ELR (cell line): ENCODE measurements at regions not wholly inside any gene's neighbourhood (a gene's known extent, or its start where the extent isn't known, plus 50 kb on each side); places are given as distances from the start of the nearest gene placed in this dataset.
"Not testable (repeated sequence)": the region's sequence is repeated elsewhere in the genome, so short reads cannot be mapped to it uniquely, and the experiment has no call there.

Experiments used
- DNase-seq: peaks from one replicate; pipeline ENCODE4 v3.0.0-alpha.2; 2015; ENCODE audit warnings: low read depth

DNA sequence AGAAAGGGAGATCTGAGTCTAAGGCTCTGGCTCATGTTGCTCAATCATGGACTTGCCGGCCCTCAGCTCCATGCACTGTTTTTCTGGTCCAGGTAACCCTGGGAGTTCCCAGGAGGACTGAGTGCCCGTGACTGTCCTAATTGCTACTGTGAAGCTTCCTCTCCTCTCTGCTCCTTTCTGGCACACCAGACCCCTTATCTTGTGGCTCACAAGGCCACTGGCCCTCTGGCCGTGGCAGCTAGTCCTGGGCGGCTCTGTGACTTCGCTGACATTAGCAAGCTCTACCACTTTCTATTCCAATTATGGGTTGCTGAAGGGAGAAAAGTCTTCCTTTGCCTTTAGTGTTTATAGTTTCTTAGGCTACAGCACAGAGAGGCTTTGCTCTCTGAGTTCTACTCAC is 380.2 kb downstream of the RWDD3 start:
- DNase-seq = no peak

GRCh38 chr1:95615421-95615820 is 381.4 kb downstream of the RWDD3 start:
- no peak for DNase-seq

DNA sequence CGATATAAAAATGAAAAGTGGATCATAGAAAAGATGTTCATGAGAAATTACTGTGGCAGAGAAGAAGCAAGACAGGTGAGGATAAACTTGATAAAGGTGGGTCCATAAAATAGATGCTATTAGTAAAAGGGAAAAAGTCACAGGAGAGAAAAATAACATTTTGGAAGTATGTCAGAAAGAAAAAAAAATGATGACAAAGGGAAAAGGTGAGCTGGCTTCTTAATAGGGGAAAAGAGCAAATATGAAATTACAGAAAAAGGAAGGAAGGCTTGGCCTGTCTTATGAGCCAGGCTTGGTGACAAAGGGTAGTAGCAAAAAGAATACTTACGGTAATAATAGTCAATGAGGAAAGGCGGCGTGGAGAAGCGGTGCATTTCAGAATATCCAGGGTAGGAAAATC is 386.1 kb downstream of the RWDD3 start:
- DNase-seq = no peak

DNA sequence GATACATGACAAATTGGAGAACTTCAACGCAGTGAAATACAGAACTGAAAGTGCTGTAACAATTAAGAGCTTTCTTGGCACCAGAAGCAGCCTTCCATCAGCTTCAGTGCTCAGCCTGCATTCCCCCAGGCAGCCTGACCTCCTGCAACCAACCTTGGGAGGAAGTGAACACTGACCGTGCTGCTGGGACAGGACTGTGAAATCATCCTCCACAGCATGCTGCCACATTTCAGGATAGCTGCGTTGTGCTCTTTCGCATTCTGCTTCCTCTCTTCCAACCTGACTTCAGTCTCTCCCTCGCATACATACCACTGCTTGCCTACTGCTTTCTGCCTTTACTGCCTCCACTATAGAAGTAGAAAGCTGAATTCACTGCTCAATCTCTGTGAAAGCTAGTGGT is 388.6 kb downstream of the RWDD3 start:
- DNase-seq = no peak

GRCh38 chr1:95625224-95625623 is 391.2 kb downstream of the RWDD3 start:
- DNase-seq = no peak

DNA sequence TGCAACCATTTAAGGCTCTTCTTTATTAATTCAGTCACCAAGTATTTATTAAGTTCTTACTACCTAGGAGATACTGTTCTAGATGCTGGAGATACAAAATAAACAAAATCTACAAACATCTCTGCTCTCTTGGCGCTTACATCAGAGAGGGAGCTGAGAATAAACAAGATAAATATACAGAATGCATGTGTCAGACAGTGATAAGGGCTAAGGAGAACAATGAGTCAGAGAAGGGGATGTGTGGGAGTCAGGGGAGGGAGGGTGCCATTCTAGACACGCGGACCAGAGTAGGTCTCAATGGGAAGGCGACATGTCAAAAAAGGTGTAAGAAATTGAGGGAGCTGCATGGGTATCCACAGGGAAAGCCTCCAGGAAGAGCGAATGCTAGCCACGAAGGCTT is 393.2 kb downstream of the RWDD3 start:
- no peak for DNase-seq

DNA sequence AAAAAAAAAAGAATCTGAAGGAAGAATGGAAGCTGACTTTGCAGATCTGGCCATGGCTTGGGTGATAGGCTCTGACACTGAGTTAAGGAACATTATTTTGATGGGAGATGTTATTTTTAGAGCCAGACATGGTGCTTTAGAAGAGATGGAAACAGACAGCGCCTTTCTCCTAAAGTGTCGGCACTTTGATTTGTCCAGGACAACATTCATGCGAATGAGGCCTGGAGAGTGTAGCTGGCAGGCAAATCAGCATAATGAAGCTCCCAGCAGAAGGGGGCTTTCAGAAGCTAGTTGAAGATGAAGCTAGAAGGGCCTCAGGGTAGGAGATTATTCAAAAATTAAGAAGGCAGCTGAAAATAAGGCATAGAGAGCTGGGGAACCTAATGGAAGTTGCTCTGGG is 397.7 kb downstream of the RWDD3 start:
- DNase-seq = no peak

DNA sequence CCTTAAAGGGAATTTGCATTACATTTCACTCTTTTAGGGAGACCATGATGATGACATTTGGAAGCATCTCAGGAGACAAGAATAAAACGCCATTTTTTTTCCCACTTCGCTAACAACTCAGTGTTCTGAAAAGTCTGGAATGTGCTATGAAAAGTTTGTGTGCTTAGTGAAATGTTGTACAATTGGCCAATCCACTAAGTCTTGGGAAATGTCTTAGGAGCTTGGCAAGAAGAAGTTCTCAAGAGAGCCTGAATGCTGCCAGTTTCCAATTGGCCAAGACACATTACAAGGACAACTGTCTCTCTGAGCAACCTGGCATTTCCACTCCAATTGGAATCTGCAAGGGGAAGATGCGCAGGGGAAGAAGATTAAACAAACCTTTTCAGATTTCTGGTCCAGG is 401.8 kb downstream of the RWDD3 start:
- no peak for DNase-seq

- DNase-seq = no peak
These were observed 402.9 kb downstream of the RWDD3 start for GRCh38 chr1:95636897-95637296.

DNA sequence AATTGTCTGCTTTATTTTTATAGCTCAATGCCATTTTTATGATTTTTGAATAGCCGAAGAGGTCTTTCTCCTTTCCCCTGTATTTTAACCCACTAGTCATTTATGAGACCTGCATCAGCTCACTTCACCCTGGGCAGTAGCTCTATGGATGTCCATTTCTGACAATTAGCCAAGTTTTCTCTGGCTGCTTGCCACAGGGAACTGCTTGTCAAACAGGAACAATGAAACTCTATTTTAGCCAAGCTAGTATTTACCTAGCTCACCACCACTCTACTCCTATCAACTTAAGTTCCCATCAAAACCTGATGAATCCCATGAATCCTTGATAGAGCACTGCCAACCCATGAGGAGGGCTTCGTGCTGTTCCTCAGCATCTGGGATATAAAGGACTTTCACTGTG is 406.7 kb downstream of the RWDD3 start:
- DNase-seq = no peak

- no peak for DNase-seq
These were observed 407.4 kb downstream of the RWDD3 start for GRCh38 chr1:95641386-95641785.

DNA sequence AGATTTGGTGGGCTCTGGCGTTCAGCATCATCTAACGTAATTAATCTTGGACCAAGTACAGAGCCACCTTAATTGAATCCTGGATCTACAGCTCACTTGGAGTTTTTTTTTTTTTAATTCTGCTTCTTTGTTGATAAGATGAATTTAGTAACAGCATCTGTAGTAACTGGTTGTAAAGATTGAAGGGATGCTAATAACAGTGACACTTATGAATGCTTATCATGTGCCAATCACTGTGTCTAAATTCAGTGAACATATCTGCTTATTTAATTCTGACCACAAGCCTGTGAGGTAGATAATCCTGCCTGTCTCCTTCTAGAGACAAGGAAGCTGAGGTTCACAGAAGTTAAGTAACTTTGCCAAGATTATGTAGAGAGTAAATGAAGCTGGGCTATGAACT is 408.0 kb downstream of the RWDD3 start:
- no peak for DNase-seq

DNA sequence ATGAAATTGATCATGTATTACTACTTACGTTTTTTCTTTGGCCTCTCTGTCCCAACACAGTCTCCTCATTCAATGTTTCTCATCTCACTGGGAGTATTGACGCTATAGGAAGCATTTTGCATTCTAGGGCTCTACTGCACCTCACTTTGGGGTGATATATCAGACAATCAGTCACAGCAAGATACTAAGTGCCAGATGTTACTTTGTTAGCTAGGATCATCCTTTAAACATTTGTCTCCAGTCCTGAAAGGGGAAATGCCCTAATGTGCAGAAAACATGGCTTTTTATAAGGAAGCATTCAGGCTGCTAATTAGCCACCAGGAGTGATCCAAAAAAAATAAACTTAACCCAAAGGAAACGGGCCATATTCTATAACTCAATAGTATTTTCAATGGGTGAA is 409.1 kb downstream of the RWDD3 start:
- DNase-seq = no peak

DNA sequence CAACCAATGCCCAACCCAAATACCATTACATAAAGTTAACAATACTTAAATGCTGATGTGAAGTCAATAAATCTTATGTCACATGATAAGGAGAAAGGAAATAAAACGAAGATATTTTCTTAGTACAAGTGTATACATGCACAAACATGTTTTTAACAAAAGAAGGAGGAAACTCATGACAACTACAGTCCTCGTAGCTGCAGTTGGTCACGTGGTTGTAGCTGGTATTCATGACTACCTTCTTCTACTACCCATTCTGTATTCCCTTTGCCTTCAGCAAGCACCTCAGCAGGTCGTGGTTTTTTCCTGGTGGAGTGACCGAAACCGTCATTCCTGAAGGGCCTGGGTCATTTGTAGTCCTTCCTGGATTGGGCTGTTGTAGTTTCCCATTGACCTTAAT is 411.1 kb downstream of the RWDD3 start:
- not testable (repeated sequence) for DNase-seq

GRCh38 chr1:95650631-95651030 is 416.6 kb downstream of the RWDD3 start:
- DNase-seq = peak; percentile 32

GRCh38 chr1:95652423-95652965 is 418.5 kb downstream of the RWDD3 start:
- no peak for DNase-seq

- DNase-seq = no peak
These were observed 419.6 kb downstream of the RWDD3 start for GRCh38 chr1:95653618-95654017.

- no peak for DNase-seq
These were observed 421.5 kb downstream of the RWDD3 start for GRCh38 chr1:95655321-95656020.

GRCh38 chr1:95657248-95657647 is 423.2 kb downstream of the RWDD3 start:
- no peak for DNase-seq

- no peak for DNase-seq
These were observed 425.2 kb downstream of the RWDD3 start for GRCh38 chr1:95659166-95659565.

DNA sequence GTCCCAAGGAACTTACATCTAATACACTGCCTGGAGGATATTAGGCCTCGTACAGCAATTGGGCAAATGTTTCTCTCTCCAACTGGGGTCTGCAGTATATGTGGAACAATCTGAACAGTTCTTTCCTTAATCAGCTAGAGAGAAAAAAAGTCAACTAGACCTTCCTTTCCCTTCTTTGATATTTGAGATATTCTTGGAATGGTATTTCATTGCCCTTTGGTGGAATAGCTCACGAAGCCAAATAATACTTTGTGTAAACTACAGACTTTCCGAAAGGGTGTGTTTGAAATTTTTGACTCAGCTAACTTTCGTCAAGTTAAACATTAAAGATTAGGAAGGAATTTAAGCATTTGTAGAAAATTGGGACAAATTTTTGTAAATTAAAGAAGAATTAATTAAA is 425.6 kb downstream of the RWDD3 start:
- no peak for DNase-seq

- DNase-seq = no peak
These were observed 426.7 kb downstream of the RWDD3 start for GRCh38 chr1:95660736-95661135.

DNA sequence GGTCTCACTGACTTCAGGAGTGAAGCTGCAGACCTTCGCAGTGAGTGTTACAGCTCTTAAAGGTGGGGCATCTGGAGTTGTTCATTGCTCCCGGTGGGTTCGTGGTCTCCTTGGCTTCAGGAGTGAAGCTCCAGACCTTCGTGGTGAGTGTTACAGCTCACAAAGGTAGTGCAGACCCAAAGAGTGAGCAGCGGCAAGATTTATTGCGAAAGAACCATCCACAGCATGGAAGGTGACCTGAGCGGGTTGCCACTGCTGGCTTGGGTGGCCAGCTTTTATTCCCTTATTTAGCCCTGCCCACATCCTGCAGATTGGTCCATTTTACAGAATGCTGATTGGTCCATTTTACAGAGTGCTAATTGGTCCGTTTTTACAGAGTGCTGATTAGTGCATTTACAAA is 429.5 kb downstream of the RWDD3 start:
- not testable (repeated sequence) for DNase-seq

DNA sequence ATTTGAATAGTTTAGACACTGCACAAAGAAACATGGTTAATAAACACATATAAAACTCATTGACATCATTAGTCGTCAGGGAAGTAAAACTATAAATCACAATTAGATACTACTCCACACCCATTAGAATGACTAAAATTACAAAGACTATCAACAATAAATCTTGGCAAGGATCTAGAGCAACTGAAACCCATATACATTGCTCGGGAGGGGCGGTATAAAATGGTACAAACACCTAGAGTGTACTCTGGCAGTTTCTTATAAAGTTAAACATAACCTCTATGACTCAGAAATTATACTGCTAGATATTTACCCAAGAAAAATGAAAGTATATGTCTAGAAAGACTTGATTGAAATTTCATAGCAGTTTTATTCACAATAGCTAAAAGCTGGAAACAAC is 434.2 kb downstream of the RWDD3 start:
- DNase-seq = no peak
